ENCODE measurements at regions not wholly inside any gene's neighbourhood (a gene's known extent, or its start where the extent isn't known, plus 50 kb on each side); places are given as distances from the start of the nearest gene placed in this dataset.

DNA sequence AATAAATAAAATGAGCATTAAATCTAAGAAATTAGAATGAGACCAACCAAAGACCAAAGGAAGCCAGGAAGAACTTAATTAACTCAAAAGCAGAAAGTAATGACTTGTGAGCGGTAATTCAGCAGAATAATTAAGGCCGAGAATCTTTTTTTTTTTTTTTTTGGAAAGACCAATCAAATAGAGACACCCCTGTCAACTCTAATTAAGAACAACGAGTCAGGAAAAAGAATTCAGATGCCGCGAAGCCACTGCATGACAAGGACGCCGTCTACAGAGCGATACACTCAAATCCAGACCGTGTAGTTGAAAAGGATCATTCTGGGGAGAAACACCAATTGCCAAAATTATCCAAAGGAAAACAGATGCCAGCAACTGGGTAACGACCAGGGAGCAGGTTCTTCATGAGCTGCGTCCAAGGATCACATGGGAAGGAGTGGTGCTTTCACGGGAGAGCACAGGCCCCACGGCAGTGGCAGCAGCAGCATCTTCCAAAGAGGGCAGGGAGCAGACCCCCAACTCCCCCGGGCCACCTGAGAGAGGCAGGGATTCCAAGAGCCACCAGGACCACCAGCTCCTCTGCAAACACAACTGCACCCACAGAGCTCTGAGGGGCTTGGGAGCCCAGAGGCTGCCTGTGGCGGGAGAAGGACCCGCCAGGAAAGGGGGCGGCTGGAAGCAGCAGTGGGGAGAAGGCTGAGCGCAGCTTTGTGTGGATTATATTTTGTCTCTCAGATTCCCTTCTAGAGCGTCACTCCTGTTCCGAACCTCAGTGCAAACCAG lies 469.8 kb downstream of the BRD1 start:
- TF ChIP-seq, protein P1, sequence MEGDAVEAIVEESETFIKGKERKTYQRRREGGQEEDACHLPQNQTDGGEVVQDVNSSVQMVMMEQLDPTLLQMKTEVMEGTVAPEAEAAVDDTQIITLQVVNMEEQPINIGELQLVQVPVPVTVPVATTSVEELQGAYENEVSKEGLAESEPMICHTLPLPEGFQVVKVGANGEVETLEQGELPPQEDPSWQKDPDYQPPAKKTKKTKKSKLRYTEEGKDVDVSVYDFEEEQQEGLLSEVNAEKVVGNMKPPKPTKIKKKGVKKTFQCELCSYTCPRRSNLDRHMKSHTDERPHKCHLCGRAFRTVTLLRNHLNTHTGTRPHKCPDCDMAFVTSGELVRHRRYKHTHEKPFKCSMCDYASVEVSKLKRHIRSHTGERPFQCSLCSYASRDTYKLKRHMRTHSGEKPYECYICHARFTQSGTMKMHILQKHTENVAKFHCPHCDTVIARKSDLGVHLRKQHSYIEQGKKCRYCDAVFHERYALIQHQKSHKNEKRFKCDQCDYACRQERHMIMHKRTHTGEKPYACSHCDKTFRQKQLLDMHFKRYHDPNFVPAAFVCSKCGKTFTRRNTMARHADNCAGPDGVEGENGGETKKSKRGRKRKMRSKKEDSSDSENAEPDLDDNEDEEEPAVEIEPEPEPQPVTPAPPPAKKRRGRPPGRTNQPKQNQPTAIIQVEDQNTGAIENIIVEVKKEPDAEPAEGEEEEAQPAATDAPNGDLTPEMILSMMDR (IDR thresholded peaks at IDR 0.05; ENCODE audit: low read length) = no peak
- TF ChIP-seq EZH2 (optimal IDR thresholded peaks at IDR 0.05; ENCODE audit: low read depth, low read length) = no peak

All from MM.1S (cell line).